ENCODE measurements at regions not wholly inside any gene's neighbourhood (a gene's known extent, or its start where the extent isn't known, plus 50 kb on each side); places are given as distances from the start of the nearest gene placed in this dataset.

DNA sequence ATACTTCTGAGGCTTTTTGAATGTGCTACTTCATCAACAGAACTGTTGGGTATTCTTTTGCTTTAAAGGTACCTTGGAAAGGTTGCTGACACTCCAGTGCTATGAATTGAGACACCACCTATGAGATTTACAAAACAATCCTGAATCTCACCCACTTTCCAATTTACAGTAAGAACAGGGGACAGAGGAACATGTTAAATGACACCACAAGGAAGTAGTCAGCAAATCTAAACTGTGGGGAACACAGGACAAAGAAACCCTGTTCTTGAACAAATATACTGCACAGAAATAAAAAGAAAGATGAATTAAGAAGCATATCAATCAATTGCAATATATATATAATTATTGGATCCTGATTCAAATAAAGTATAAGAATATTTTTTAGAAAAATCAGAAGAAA lies 216.7 kb upstream of the ARID1B start:
- FAIRE-seq, result no peak

DNA sequence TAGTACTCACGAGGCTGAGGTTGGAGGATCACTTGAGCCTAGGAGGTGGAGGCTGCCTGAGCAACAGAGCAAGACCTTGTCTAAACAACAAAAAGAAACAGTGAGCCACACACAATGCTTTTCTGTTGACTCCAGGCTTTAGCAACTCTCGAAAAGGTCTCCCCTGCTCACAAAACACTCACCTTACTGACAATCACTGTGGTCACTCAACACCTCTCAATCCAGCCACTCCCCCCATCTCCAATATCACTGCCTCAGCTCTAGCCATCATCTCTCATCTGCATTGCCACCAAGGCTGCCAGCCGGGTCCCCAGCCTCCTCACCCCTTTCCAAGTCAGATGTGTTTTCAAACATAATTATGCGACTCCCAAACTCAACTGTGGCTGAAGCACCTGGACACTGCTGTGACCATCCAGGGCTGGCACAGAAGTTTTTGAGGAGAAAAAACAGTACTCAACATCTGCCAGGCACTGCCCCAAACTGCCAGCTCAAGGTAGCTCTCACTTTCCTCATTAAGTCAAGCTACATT lies 218.0 kb upstream of the ARID1B start:
- no peak for FAIRE-seq

DNA sequence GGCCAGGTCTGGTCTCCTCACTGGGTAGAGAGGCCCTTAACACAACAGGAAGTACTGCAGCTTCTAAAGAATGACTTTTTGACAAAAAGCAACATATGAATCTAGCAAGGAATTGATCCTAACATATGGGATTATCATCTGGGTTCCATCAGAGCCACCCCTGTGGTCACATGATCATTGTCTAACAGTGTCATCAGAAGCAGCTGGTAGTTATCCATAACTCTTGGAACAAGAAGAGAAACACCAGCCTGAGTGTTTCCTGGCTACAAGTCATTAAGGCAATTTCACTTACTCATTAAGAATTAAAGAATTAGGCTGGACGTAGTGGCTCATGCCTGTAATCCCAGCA lies 219.3 kb upstream of the ARID1B start:
- no peak for FAIRE-seq

DNA sequence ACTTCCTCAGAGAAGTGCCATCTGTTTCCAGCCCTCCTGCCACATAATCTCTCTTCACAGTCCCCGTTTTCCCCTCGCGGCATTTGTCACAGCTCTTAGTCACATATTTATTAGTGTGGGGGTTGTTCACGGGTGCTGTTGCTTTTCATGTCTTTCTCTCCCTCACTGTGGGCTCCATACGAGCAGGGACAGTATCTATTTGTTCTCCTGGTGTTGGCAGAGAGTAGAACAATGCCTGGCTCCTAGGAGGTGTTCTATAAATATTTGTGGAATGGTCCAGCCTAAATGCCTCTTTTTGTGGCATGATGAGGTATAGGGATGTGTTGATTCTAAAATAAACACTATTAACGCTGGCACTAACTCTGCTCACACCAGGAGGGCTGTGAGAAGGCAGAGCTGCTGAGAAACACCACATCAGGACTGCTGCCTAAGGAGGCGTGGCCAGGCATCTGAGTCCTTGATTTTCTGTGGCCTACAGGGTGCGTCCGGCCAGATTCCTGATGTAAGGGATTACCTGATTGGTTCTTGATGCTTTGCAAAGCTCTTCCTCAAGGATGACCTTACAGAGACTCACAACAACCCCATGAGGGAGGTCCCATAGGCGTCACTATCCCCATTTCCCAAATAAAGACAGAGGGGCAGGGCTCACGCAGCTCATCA lies 219.8 kb upstream of the ARID1B start:
- no peak for FAIRE-seq

DNA sequence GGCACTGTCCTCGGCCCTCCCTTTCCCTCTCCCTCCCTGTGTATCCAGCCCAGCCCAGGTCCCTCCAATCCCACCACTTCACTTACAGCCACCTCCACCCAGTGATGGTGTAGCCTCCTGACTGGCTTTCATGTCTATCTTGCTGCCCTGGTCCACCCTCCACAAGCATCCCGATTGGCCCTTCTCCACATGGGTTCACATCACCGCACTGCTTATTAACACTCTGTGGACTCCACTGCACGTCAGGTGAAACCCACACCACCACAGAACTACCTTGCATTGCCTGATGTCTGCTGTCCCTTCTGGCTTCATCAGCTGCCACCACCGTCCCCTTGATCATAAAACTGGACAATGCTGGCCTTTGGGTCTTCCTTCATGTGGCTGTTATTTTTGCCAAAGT lies 220.4 kb upstream of the ARID1B start:
- FAIRE-seq, result no peak

DNA sequence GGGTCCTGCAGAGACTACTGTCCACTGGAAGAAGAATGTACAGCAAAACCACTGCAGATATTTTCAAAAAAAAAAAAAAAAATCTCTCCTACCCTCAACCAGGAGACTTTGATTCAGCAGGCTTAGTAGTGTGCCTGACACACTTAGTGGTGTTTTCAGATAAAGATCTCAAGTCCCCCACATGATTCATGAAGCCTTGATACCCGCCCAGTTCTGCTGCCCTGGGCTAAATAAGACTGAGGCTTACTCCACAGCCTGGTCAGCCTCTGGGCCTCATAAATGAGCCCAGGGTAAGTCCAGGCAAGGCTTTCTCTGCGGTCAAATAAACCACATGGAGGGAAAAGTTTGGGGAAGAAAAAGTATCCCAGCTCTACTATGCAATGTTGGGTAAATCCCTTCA lies 222.1 kb upstream of the ARID1B start:
- FAIRE-seq, result no peak

DNA sequence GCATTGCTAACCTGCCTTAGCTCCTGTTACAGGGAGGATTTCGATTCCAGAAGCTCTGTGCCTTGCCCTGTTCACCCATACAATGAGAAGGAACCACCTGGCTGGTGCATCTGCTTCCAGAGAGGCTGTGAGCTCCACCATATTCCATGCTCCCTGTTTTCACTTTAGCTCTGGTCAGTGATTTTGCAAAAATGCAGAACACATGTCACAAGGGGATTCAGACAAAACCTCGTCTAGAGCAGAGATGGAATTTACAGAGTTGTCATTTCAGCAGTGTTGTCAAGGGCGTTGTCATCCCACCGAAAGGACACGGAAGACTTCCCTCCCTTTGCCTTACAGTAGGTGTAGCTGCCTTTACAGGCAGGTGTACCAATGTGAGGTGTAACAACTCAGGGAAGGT lies 223.0 kb upstream of the ARID1B start:
- FAIRE-seq, result no peak

DNA sequence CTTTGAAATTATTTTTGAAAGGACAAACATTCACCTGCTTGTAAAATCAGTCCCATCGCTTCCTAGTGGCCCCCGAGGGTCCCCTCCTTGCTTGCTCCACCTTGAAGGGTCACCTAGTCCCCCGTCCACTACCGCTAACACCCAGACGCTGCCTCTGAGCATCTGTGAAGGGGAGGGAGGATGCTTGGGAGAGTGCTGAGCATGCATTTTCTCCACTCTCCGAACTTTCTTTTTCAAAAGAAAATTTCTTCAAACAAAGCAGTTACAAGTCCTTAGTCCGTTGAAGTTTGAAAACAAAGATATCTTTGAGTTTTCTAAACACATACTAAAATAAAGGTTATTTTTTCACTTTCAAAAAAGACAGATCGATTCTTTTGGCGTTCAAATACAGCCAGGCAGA lies 224.3 kb upstream of the ARID1B start:
- FAIRE-seq, result no peak

DNA sequence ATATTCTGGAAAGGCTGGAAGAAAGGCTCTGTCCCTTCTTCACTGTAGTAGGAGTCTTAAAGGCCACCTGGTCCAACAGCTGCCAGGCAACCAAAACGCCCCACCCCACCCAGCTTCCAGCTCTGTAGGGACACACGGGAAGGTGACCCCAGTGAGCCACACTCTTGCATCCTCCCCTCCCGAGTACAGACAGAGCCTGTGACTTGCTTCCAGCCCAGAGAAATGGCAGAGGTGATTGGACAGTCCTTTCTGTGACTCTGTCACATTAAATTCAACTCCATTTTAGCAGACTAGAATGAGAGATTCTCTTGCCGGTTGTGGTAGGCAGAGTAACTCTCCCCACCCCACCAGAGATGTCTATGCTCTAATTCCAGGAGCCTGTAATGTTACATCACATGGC lies 226.2 kb upstream of the ARID1B start:
- no peak for FAIRE-seq

DNA sequence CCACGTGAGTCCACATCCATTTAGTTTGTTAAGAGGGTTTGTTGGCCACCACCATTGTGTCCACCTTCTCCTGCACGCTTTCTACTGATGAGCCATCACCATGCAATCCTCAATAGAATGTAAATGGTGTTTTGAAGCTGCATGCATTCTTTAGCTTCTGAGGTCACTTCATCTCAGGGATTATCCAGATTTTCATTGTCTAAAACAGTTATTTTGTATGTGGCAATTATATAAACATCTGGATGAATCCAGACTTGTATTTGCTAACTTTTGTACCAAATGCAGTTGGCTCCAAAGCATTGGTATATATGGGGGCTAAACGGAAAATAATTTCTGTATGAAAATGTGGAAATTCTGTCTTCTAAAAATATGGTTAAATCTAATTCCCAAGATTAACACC lies 231.2 kb upstream of the ARID1B start:
- FAIRE-seq, result no peak

DNA sequence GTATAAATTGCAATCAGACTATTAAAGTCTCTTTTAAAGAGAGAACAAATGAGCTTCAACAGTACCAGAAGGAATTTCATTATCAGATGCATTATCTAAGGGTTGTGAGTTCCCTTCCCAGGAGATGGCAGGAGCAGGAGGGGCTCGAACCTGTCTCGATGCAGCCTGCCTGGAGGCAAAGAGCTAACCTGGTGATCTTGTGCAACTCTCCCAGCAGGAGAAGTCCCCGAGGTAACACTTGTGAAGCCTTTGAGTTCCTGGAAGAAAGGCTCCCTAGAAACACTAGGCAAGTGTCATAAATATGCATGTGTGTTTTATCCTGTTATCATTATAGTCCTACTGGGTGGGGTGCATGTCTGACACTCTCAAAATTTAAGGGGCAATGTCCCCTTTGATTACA lies 232.2 kb upstream of the ARID1B start:
- FAIRE-seq, result no peak

DNA sequence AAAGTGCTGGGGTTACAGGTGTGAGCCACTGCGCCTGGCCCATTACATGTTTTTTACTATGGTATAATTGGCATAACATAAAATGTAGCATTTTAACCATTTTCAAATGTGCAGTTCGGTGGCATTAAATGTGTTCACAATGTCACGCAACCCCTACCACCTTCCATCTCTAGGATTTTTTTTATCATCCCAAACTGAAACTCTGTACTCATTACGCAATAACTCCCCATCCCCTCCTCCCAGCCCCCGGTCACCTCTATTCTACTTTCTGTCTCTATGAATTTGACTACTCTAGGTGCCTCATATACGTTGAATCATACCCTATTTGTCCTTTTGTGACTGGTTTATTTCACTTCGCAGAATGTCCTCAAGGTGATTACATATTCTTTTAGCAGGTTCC lies 233.1 kb upstream of the ARID1B start:
- FAIRE-seq, result no peak

DNA sequence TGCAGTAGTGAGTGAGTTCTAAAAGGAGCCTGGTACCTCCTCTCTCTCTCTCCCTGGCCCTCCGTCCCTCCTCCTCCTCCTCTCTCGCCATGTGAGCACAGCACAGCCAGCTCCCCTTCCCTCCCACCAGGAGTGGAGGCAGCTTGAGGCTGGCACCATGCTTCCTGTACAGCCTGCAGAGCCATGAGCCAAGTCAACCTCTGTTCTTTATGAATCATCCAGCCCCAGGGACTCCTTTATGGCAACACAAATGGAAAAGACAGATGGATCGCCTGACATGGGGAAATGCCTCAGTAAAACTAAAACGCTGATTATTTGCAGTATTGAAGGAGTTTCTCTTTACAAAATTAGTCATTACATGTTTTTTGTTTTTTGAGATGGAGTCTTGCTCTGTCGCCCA lies 233.7 kb upstream of the ARID1B start:
- no peak for FAIRE-seq

DNA sequence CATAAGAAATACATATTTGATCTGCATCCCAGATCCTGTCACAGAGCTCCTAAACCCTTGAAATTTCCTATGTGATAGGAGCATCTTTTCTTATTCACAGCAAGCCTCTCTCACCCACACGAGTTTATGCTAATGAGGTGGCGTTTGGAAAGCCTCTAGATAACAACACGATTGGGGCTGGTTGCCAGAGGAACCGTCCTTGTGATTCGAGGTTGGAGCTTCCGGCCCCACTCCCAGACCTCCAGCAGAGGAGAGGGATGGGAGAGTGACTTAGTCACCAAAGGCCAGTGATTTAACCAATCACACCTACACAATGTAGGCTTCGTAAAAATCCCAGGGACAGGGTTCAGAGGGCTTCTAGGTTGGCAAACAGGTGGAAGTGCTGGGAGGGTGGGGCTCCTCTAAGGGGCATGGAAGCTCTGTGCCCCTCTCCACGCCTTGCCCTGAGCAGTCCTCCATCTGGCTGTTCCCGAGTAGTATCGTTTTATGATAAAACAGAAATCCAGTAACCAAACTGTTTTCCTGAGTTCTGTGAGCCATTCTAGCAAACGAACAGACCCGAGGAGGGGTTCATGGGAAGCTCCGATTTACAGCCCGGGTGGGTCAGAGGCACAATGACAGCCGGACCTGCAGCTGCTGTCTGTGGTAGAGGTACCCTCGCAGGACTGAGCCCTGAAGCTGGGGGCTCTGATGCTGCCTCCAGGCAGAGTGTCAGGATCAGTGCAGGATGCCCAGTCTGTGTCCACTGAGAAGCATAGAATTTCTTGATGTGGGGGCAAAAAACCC lies 238.1 kb upstream of the ARID1B start:
- no peak for FAIRE-seq

DNA sequence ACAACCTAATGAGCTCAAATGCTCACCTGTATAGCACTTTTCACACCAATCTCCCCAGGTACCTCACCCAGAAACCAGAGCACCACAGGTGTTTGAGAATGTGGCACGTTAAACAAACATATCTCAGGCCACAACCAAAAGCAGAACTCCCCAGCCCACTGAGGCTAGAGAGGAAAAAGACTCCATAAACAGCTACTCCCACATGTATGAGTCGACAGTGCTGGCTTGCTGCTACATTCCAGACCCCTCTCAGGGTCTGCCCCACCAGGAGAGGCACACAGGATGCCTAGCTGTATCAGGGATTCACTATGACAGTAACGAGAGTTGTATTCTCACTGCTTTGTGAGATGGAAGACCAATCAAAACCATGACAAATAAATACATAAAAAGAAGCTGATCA lies 242.6 kb upstream of the ARID1B start:
- no peak for FAIRE-seq

DNA sequence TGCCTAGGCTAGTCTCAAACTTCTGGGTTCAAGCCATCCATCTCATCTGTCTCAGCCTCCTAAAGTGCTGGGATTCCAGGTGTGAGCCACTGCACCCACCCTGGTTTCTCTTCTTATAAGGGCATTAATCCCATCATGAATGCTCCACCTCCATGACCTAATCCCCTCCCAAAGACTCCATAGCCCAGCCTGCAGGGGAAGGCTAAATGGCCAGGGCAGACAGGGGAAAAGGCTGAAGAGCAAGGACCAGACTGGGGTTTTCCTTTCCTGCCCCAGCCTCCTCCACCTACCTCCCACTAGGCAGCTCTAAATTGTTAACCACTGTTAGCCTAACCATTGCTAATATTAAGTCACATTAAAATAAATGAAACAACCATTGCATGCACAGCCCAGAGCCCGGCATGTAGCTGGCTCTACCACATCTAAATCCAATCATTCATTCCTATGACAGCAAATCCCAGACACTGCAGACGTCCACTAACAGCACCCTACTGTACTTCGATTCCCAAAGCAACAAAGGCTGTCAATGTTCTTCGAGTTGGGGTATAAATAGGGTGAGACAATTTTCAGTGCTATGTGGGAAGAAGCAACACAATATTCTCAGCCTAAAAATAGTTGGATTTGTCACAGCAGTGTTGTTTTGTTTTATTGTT lies 243.2 kb upstream of the ARID1B start:
- no peak for FAIRE-seq

DNA sequence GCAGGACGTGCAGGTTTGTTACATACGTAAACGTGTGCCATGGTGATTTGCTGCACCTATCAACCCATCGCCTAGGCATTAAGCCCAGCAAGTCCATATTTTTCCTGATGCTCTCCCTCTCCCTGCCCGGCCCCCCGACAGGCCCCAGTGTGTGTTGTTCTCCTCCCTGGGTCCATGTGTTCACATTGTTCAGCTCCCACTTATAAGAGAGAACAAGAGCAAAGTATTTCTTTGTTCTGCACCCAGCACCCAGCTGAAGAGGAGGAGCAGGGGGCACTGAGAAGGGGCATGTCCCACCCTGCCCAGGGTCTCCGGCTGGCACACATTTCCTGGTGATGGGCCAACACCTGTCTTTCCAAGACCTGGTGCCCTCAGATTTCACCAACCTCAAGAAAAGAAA lies 251.1 kb upstream of the ARID1B start:
- FAIRE-seq, result no peak

DNA sequence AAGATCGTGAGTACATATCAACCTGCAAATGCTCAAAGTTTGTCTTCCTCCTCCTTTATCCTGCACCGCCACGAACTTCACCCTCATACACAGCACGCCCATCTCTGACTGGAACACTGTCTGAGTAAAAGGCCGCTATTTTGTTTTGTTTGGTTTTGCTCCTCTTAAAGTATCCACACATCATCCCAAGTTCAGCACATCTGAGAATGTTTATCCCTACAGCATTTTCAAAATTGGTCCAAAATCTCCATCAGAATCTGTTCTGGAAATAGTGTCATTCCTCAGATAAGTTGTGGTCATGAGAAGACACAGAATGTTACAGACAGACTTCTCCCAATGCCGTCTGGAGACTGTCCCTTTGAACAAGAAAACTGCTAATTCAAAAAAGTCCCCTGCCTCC lies 251.6 kb upstream of the ARID1B start:
- FAIRE-seq, result no peak

DNA sequence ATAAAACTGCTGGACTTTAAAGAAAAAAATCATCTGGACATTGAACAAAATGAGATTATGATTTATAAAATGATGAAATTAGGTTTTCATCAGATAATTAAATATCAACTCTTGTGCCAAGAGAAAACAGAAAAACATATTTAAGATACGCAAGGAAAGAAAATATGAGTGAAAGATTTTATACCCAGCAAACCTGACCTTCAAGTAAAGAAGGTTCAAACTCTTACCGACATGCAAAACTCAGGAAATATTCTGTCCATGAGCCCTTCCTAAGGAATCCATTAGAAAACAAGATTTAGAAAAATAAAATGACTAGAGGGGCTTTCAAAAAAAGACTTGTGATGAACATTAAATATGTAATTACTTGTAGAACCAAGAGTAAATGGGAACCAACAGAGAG lies 257.2 kb upstream of the ARID1B start:
- no peak for FAIRE-seq

DNA sequence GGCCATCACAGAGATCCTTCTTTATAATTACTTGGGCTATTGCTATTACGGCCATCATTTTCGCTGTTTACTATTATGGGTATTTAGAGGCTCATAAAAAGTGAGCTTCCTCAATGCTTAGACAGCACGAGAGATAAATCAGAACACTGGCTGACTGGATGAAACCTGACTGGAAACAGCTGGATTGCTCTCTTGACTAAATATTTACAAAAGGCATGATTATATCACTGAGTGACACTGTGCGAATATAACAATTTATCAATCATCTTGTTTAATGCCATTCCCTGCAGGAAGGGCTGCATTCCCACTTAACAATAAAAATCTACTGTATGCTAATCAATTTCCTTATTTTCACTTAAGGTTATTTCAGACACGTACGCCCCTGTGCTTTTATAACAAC lies 260.1 kb upstream of the ARID1B start:
- no peak for FAIRE-seq

DNA sequence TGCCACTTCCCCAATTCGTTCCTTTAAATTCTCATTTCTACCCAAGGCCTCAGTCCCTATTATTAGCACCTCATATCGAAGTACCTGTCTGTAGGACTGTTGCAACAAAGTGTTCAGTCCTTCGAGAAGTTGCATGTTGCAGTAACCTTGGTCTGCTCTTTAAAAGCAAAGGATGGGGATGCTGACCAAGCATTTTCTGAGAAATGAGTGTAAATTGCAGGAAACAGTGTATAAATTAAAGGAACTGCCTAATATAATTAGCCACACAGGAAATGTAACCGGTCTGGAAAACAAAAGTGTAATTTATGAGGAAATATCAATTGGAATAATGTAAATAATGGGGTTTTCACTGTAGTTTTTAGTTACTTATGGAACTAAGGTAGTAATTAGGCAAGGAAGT lies 261.9 kb upstream of the ARID1B start:
- no peak for FAIRE-seq

DNA sequence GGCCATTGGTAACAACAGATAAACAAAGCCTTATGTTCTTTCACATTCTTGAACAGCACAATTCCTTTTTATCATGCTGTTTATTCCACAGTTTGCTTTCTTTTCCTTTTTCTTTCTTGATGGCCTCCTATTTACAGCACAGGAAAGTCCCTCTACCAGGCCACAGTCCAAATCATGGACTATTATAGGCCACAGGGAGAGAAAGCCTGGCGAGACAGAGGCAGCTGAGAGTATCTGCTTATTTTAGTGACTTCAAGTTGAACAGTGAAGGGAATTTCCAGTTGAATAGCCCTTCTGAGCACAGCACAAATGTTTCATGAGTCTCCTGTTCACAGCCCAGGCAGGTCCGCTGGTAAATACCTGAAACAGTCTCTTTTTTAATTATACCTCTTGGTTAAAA lies 263.7 kb upstream of the ARID1B start:
- FAIRE-seq, result no peak

DNA sequence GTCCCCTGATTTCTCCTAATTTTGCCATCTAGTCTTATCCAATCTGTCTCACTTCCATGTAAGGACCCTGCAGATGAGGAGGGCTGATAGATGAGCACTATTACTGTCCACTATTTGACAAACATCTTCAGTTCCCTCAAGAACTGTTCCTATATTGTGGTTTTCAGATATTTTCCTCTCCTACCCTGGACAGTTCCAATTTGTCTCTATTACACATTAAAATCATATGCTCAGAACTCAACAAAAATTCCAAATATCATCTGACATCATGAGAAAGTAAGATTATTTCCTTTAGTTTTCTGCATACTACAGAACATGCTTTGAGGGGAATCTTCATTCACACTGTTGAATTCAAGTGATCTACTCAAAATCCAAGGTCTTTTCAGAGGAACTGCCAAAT lies 265.6 kb upstream of the ARID1B start:
- no peak for FAIRE-seq

DNA sequence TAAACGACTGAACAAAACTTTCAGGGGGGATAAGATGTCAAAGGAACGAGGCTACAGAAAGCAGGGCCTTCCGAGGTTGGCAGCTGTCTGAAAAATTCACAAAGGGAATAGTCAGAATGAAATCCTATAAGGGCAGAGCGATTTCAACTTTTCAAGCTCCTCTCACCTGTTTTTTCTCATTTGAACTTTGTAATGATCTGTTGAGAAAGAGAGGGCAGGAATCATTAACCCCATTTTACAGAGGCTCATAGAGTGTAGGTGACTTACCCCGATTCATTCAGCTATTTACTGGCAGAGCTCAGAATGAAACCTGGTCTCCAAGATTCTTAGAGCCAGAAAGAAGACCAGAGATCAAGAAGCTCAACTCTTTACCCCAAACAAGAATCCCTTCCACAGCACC lies 266.1 kb upstream of the ARID1B start:
- no peak for FAIRE-seq

Measured in TTC549 (cell line).